ENCODE measurements at regions not wholly inside any gene's neighbourhood (a gene's known extent, or its start where the extent isn't known, plus 50 kb on each side); places are given as distances from the start of the nearest gene placed in this dataset.

GRCh38 chr12:131572626-131573025, 138.3 kb upstream of the SFSWAP start:
- CTCF ChIA-PET (ENCODE audit: low intra/inter-chr PET ratio) = no interaction called here
- Histone ChIP-seq H4K20me1 (replicated peaks; ENCODE audit: control insufficient read depth, insufficient read depth, low read length) (no peaks in the 10 kb centered on the region), H3K9me1 (ENCODE audit: control insufficient read depth, insufficient read depth, low read length) (no peaks in the 10 kb centered on the region), H3K36me3 (ENCODE audit: control insufficient read depth, insufficient read depth, low read length) (no peaks in the 10 kb centered on the region), H3K4me1 (replicated peaks in 1 of 2; ENCODE audit: control insufficient read depth in 2 of 2, insufficient read depth in 2 of 2, low read length in 2 of 2) (peaks cover 0 to 7% of the 10 kb centered on the region in 2 experiments; a peak in 1 of 5 replicates), H3K27me3 (ENCODE audit: control insufficient read depth in 2 of 2, insufficient read depth in 2 of 2, low read length in 2 of 2) (peaks cover 6 to 44% of the 10 kb centered on the region in 2 experiments; a peak in 3 of 5 replicates), H3K27ac (ENCODE audit: extremely low read depth, low read depth, low read length) (no peak overlapping the region), H3K9ac (ENCODE audit: insufficient read depth in 1 of 2, low read depth in 2 of 2, low read length in 2 of 2) (no peak overlapping the region), H3K79me2 (ENCODE audit: control insufficient read depth, insufficient read depth, low read length) (no peaks in the 10 kb centered on the region), H3K4me3 (no peak overlapping the region), H2AFZ (ENCODE audit: low read depth, low read length) (no peak overlapping the region), H3K9me3 (replicated peaks; ENCODE audit: control insufficient read depth, insufficient read depth, low read depth, low read length) (peaks cover 3% of the 10 kb centered on the region), H3K4me2 (ENCODE audit: insufficient read depth, low read length) (no peak overlapping the region)
- no TSS peak for BruUV-seq (replicated peaks)
- DNase-seq (ENCODE audit: extremely low read depth in 1 of 4, low spot score in 3 of 4) (no peak), FAIRE-seq (no peak), ATAC-seq (no peak)
- TF ChIP-seq STAT5B (CRISPR knock-in tag; IDR thresholded peaks at IDR 0.05) = no peak
- 3% methylated on average over 14 of the region's 15 CpGs for WGBS (ENCODE audit: insufficient coverage, low coverage, missing lambda C conversion rate)
- intact Hi-C loops (cut with micrococcal nuclease) = no loop called here
- in situ Hi-C loops (cut with MboI) = no loop called here
- POLR2A ChIA-PET = no interaction called here

DNA sequence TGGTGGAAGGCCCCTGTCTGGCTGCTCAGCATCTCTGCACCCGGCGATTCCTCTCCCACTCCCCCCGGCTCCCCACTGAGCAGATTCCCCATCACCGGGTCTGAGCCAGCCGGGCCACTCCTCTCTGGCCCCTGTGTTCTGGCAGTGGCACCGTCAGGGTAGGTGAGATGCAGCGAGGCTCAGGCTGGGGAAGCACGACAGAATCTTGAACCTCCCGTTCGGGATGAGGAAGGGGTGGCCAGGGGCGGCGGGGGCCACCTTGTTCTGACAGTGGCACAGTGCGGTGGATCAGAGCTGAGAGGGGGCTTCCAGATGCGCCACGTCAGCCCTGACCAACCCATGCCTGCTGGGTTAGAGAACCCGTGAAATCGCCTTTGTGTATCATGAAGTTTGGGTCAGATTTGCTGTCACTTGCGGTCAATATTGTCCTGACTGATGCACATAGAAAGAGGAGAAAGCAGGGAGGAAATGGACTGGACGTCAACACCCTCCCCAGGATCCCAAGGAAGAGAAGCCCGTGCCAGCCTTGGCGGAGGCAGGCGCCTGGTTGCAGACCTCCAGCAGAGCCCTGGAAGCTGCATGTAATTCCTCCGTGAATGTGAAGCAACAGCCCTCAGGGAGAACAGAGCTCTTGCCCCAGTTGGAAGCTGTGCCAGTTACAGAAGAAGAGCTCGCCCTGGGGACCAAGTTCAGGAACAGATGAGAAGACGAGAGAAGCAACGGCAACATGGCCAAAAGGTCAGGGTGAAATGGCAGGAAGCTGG, 137.1 kb upstream of the SFSWAP start:
- H3K4me3 ChIP-seq = no peak overlapping the region
- FAIRE-seq = no peak
- TF ChIP-seq, protein P1, sequence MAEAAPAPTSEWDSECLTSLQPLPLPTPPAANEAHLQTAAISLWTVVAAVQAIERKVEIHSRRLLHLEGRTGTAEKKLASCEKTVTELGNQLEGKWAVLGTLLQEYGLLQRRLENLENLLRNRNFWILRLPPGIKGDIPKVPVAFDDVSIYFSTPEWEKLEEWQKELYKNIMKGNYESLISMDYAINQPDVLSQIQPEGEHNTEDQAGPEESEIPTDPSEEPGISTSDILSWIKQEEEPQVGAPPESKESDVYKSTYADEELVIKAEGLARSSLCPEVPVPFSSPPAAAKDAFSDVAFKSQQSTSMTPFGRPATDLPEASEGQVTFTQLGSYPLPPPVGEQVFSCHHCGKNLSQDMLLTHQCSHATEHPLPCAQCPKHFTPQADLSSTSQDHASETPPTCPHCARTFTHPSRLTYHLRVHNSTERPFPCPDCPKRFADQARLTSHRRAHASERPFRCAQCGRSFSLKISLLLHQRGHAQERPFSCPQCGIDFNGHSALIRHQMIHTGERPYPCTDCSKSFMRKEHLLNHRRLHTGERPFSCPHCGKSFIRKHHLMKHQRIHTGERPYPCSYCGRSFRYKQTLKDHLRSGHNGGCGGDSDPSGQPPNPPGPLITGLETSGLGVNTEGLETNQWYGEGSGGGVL (CRISPR knock-in tag; IDR thresholded peaks at IDR 0.05) = no peak
- no peak for TF ChIP-seq MCM7 (IDR thresholded peaks at IDR 0.05)
- no peak for TF ChIP-seq KDM5B (IDR thresholded peaks at IDR 0.05; ENCODE audit: insufficient replicate concordance, low read depth, low read length)
- no peak for TF ChIP-seq ZNF75A (CRISPR knock-in tag; IDR thresholded peaks at IDR 0.05)
- TF ChIP-seq HINFP (tag; conservative IDR thresholded peaks at IDR 0.05; ENCODE audit: low read depth) = no peak
- peaks cover 3% of the 10 kb centered on the region for H3K9me3 ChIP-seq (replicated peaks; ENCODE audit: control insufficient read depth, insufficient read depth, low read depth, low read length)
- POLR2A ChIA-PET = interaction anchor here (0.7 kb wide), 1 partner anchor 186 kb away, joined by 3 read pairs; no protein-coding TSS in a partner anchor
- no peaks in the 10 kb centered on the region for H3K36me3 ChIP-seq (ENCODE audit: control insufficient read depth, insufficient read depth, low read length)
- H3K9ac ChIP-seq (ENCODE audit: insufficient read depth in 1 of 2, low read depth in 2 of 2, low read length in 2 of 2) = no peak overlapping the region
- no peak overlapping the region for H3K27ac ChIP-seq (ENCODE audit: extremely low read depth, low read depth, low read length)
- BruUV-seq (replicated peaks) = no TSS peak
- whole genome bisulfite sequencing (ENCODE audit: insufficient coverage, low coverage, missing lambda C conversion rate) = 3% methylated on average over 25 of the region's 26 CpGs
- no peak overlapping the region for H3K4me2 ChIP-seq (ENCODE audit: insufficient read depth, low read length)
- peaks cover 6 to 43% of the 10 kb centered on the region in 2 experiments; a peak in 3 of 5 replicates for H3K27me3 ChIP-seq (ENCODE audit: control insufficient read depth in 2 of 2, insufficient read depth in 2 of 2, low read length in 2 of 2)
- ATAC-seq = no peak
- intact Hi-C loops (cut with micrococcal nuclease) (no loop called here), in situ Hi-C loops (cut with MboI) (no loop called here)
- H2AFZ ChIP-seq (ENCODE audit: low read depth, low read length) = no peak overlapping the region
- CTCF ChIA-PET (ENCODE audit: low intra/inter-chr PET ratio) = no interaction called here
- peaks cover 0 to 7% of the 10 kb centered on the region in 2 experiments; a peak in 1 of 5 replicates for H3K4me1 ChIP-seq (replicated peaks in 1 of 2; ENCODE audit: control insufficient read depth in 2 of 2, insufficient read depth in 2 of 2, low read length in 2 of 2)
- no peaks in the 10 kb centered on the region for H4K20me1 ChIP-seq (replicated peaks; ENCODE audit: control insufficient read depth, insufficient read depth, low read length)
- DNase-seq (ENCODE audit: extremely low read depth in 1 of 4, low spot score in 3 of 4) = no peak
- H3K9me1 ChIP-seq (ENCODE audit: control insufficient read depth, insufficient read depth, low read length) = no peaks in the 10 kb centered on the region
- H3K79me2 ChIP-seq (ENCODE audit: control insufficient read depth, insufficient read depth, low read length) = no peaks in the 10 kb centered on the region
